GM12865 (cell line): ENCODE measurements at regions not wholly inside any gene's neighbourhood (a gene's known extent, or its start where the extent isn't known, plus 50 kb on each side); places are given as distances from the start of the nearest gene placed in this dataset.

ENCODE experiments used
- DNase-seq: peaks from one replicate; pipeline ENCODE4 v3.0.0; 2010; ENCODE audit warnings: low read depth
- H3K4me3 ChIP-seq: 2 replicates; pipeline ENCODE4 v1.5.1; 2011; ENCODE audit warnings: mild to moderate bottlenecking, low read depth, low read length, control low read depth
- CTCF ChIP-seq: IDR thresholded peaks from 2 replicates; pipeline ENCODE4 v1.5.1; 2011; ENCODE audit warnings: low read length, control low read depth, low read depth, inconsistent platforms; ENCODE audit not compliant: insufficient read depth; ENCODE audit errors: missing control alignments

GRCh38 chr15:77540312-77541060, 92.2 kb downstream of the LINGO1 start:
- no peak overlapping the region for H3K4me3 ChIP-seq
- no peak for DNase-seq
- TF ChIP-seq CTCF = no peak

GRCh38 chr15:77538793-77539497, 93.8 kb downstream of the LINGO1 start:
- DNase-seq = no peak

GRCh38 chr15:77538027-77538451, 94.7 kb downstream of the LINGO1 start:
- no peak overlapping the region for H3K4me3 ChIP-seq
- DNase-seq = peak; percentile 82
- no peak for TF ChIP-seq CTCF

More at GRCh38 chr15:77538793-77539497, 93.8 kb downstream of the LINGO1 start:
- no peak overlapping the region for H3K4me3 ChIP-seq
- no peak for TF ChIP-seq CTCF

GRCh38 chr15:77537006-77537405, 95.7 kb downstream of the LINGO1 start:
- H3K4me3 ChIP-seq = no peak overlapping the region
- no peak for TF ChIP-seq CTCF
- DNase-seq = no peak

- no peak for DNase-seq
- no peak for TF ChIP-seq CTCF
- H3K4me3 ChIP-seq = no peak overlapping the region
Observed at GRCh38 chr15:77535845-77536244, 96.9 kb downstream of the LINGO1 start.
